Right lobe of liver (tissue), 6 donors: ENCODE measurements at regions not wholly inside any gene's neighbourhood (a gene's known extent, or its start where the extent isn't known, plus 50 kb on each side); places are given as distances from the start of the nearest gene placed in this dataset.
A peak's percentile ranks its signal among the peaks of the same experiment; 100 is the strongest.
"Not testable (repeated sequence)": the region's sequence is repeated elsewhere in the genome, so short reads cannot be mapped to it uniquely, and the experiment has no call there.

Source experiments
- ATAC-seq, 4 donors: fragments of 200-7000 bp; cut with Tn5 transposase; one replicate each; pipeline ENCODE4 v1.9.1; 2020; ENCODE audit warnings: mild to moderate bottlenecking in 4 of 4, moderate library complexity in 4 of 4
- DNase-seq, 3 donors: peaks; one replicate each; pipeline ENCODE4 v3.0.0-alpha.2; 2020
- H3K27ac ChIP-seq, 3 donors: fragments of 200-600 bp; one replicate each; pipeline ENCODE4 v1.8.0; 2022
- H3K27me3 ChIP-seq, 2 donors: fragments of 200-600 bp; one replicate each; pipeline ENCODE4 v1.8.0; 2022
- H3K36me3 ChIP-seq, 4 donors: fragments of 200-600 bp; sonication (generic) in 1 of 4; one replicate each; pipeline versions ENCODE4 v1.5.1 to v1.8.0; 2017 to 2022; ENCODE audit warnings: control low read depth in 1 of 4
- H3K4me1 ChIP-seq, 4 donors: fragments of 200-600 bp; sonication (generic) in 1 of 4; one replicate each; pipeline versions ENCODE4 v1.5.1 to v1.8.0; 2017 to 2022; ENCODE audit warnings: control low read depth in 1 of 4
- H3K4me3 ChIP-seq, 3 donors: fragments of 200-600 bp; one replicate each; pipeline ENCODE4 v1.8.0; 2022
- H3K9me3 ChIP-seq, 4 donors: fragments of 200-600 bp; sonication (generic) in 1 of 4; one replicate each; pipeline versions ENCODE4 v1.5.1 to v1.8.0; 2017 to 2022; ENCODE audit warnings: control low read depth in 1 of 4
- CTCF ChIP-seq, 4 donors: fragments of 200-600 bp in 3 of 4; fragments of 450-650 bp in 1 of 4; IDR thresholded peaks; one replicate each; pipeline versions ENCODE4 v1.5.1 to v1.8.0; 2016 to 2022; ENCODE audit warnings: antibody characterized with exemption in 4 of 4, mild to moderate bottlenecking in 2 of 4
- POLR2A ChIP-seq: fragments of 450-650 bp; IDR thresholded peaks from one replicate; pipeline ENCODE4 v1.6.1; 2017; ENCODE audit warnings: antibody characterized with exemption, mild to moderate bottlenecking
- WGBS: methylation state at CpG from one replicate; pipeline ENCODE4 v1.1.6; 2018; ENCODE audit warnings: low coverage, low lambda C conversion rate; ENCODE audit not compliant: insufficient coverage; ENCODE audit errors: missing lambda C conversion rate; 5-methylcytosine and 5-hydroxymethylcytosine counted together
- intact Hi-C, 2 donors: fragments of 100-400 bp; cut with DNase I; formaldehyde crosslinking; loops; one replicate each; pipeline versions ENCODE4 v1.11.2 to v1.14.1; 2022
- donor health status: DM: no; HTN: yes; CAD: no.
- donor health status: DM: no; HTN: no; CAD: no.
- donor health status: DM: no; HTN: no; CAD: no.
- donor health status: DM: no; HTN: yes; CAD: no.
- donor health status: DM: no; HTN: yes; CAD: no.

GRCh38 chr6:141048451-141048850 lies 1084.3 kb upstream of the GJE1 start:
- WGBS = 17% methylated on average over 1 of the region's 1 CpG

GRCh38 chr6:141046496-141046895 lies 1086.2 kb upstream of the GJE1 start:
- H3K9me3 ChIP-seq, H3K4me3 ChIP-seq, H3K27ac ChIP-seq, DNase-seq, intact Hi-C loops, H3K27me3 ChIP-seq, ATAC-seq, H3K36me3 ChIP-seq, H3K4me1 ChIP-seq: not testable (repeated sequence)

More at GRCh38 chr6:141048451-141048850, 1084.3 kb upstream of the GJE1 start:
- H3K9me3 ChIP-seq = no peaks in the 10 kb centered on the region
- no peak for DNase-seq
- no peaks in the 10 kb centered on the region for H3K4me1 ChIP-seq
- intact Hi-C loops = no loop called here
- no peak overlapping the region for H3K4me3 ChIP-seq
- no peaks in the 10 kb centered on the region for H3K27me3 ChIP-seq
- no peaks in the 10 kb centered on the region for H3K36me3 ChIP-seq
- no peak for ATAC-seq
- H3K27ac ChIP-seq = no peak overlapping the region
- no peak for TF ChIP-seq POLR2A
- no peak for TF ChIP-seq CTCF (IDR thresholded peaks at IDR 0.05)

- Histone ChIP-seq H3K27ac (no peak overlapping the region), H3K4me3 (no peak overlapping the region), H3K36me3 (no peaks in the 10 kb centered on the region), H3K27me3 (no peaks in the 10 kb centered on the region), H3K4me1 (no peaks in the 10 kb centered on the region), H3K9me3 (peaks cover 0 to 3% (median 0%) of the 10 kb centered on the region in 4 donors)
- ATAC-seq (peak in 1 of 4 donors; percentile 41), DNase-seq (no peak)
- no peak for TF ChIP-seq CTCF (IDR thresholded peaks at IDR 0.05)
- no peak for TF ChIP-seq POLR2A
- intact Hi-C loops = no loop called here
- WGBS = 100% methylated on average over 1 of the region's 14 CpGs
These were observed 1091.1 kb upstream of the GJE1 start for GRCh38 chr6:141041596-141042087.

- H3K27ac ChIP-seq = no peak overlapping the region
- WGBS = 52% methylated on average over 5 of the region's 5 CpGs
- no peak overlapping the region for H3K4me3 ChIP-seq
- intact Hi-C loops = no loop called here
- no peak for DNase-seq
- TF ChIP-seq POLR2A (no peak), CTCF (IDR thresholded peaks at IDR 0.05) (no peak)
- no peaks in the 10 kb centered on the region for H3K4me1 ChIP-seq
- ATAC-seq = peak in 3 of 4 donors; percentile 29 to 57 (median 43)
- no peaks in the 10 kb centered on the region for H3K27me3 ChIP-seq
- no peaks in the 10 kb centered on the region for H3K36me3 ChIP-seq
- H3K9me3 ChIP-seq = no peaks in the 10 kb centered on the region
These were observed 1097.2 kb upstream of the GJE1 start for GRCh38 chr6:141035312-141036200.

GRCh38 chr6:141033101-141033500 lies 1099.6 kb upstream of the GJE1 start:
- Histone ChIP-seq H3K36me3 (no peaks in the 10 kb centered on the region), H3K4me1 (peaks cover 0 to 1% (median 0%) of the 10 kb centered on the region in 4 donors), H3K4me3 (no peak overlapping the region), H3K27ac (no peak overlapping the region), H3K9me3 (no peaks in the 10 kb centered on the region), H3K27me3 (no peaks in the 10 kb centered on the region)
- intact Hi-C loops = no loop called here
- DNase-seq (no peak), ATAC-seq (no peak)
- TF ChIP-seq POLR2A (no peak), CTCF (IDR thresholded peaks at IDR 0.05) (no peak)
